ENCODE measurements at regions not wholly inside any gene's neighbourhood (a gene's known extent, or its start where the extent isn't known, plus 50 kb on each side); places are given as distances from the start of the nearest gene placed in this dataset.

DNA sequence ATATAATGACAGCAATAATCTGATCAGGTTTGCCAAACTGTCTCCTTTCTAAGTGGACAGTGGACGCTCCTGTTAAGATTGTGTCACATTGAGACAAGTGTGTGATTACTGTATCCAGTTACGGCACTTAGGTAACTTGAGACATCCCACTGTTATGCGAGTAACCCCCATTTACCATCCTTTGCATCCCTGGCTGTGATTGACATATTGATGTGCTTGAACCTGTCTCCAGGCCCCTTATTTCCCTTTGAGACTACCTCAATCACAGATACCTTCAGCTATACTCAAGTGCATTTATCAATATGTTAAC, 785.2 kb downstream of the NR2F2 start:
- Histone ChIP-seq H3K79me2 (ENCODE audit: control insufficient read depth, insufficient read depth, low read length) (no peaks in the 10 kb centered on the region), H3K27ac (ENCODE audit: insufficient read depth, low read length) (no peak overlapping the region), H3K4me1 (ENCODE audit: control insufficient read depth, extremely low read depth, insufficient read depth, low read length) (no peaks in the 10 kb centered on the region), H3K9ac (ENCODE audit: insufficient read depth, low read length) (no peak overlapping the region), H3K9me3 (ENCODE audit: control insufficient read depth, insufficient read depth, low read depth, low read length) (no peaks in the 10 kb centered on the region), H3K4me2 (ENCODE audit: extremely low read depth, insufficient read depth, low read length) (no peak overlapping the region), H3K27me3 (ENCODE audit: control insufficient read depth, insufficient read depth, low read length) (no peaks in the 10 kb centered on the region), H3K36me3 (ENCODE audit: control insufficient read depth, insufficient read depth, low read length) (no peaks in the 10 kb centered on the region), H2AFZ (ENCODE audit: low read length) (no peak overlapping the region), H4K20me1 (ENCODE audit: control insufficient read depth, extremely low read depth, insufficient read depth, low read length) (no peaks in the 10 kb centered on the region), H3K4me3 (replicated peaks in 1 of 4; ENCODE audit: control extremely low read depth in 1 of 4, insufficient read depth in 1 of 4, low read depth in 3 of 4, low read length in 4 of 4) (no peak overlapping the region)
- TF ChIP-seq EZH2 (IDR thresholded peaks at IDR 0.05; ENCODE audit: low read length, missing control alignments) = no peak
- TF ChIP-seq, protein P1, sequence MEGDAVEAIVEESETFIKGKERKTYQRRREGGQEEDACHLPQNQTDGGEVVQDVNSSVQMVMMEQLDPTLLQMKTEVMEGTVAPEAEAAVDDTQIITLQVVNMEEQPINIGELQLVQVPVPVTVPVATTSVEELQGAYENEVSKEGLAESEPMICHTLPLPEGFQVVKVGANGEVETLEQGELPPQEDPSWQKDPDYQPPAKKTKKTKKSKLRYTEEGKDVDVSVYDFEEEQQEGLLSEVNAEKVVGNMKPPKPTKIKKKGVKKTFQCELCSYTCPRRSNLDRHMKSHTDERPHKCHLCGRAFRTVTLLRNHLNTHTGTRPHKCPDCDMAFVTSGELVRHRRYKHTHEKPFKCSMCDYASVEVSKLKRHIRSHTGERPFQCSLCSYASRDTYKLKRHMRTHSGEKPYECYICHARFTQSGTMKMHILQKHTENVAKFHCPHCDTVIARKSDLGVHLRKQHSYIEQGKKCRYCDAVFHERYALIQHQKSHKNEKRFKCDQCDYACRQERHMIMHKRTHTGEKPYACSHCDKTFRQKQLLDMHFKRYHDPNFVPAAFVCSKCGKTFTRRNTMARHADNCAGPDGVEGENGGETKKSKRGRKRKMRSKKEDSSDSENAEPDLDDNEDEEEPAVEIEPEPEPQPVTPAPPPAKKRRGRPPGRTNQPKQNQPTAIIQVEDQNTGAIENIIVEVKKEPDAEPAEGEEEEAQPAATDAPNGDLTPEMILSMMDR (conservative IDR thresholded peaks at IDR 0.05 in 1 of 2, IDR thresholded peaks at IDR 0.05 in 1 of 2; ENCODE audit: low read depth in 1 of 2, low read length in 2 of 2) = no peak
- DNase-seq (ENCODE audit: low read depth in 2 of 2) = no peak

DNA sequence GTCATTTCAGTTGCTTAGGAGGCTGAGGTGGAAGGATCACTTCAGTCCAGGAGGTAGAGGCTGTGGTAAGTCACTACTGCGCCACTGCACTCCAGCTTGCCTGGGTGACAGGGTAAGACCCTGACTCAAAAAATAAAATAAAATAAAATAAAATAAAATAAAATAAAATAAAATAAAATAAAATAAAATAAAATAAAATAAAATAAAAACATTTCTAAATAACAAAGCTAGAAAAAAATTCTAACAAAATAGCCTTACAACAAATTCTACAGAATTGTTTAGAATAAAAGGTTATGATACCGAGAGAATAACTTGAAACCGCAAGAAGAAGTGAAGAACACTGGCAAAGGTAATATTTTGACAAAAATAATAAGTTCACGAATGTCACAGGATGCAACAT, 794.3 kb downstream of the NR2F2 start:
- no peak for DNase-seq (ENCODE audit: low read depth in 2 of 2)
- Histone ChIP-seq H3K9me3 (ENCODE audit: control insufficient read depth, insufficient read depth, low read depth, low read length) (no peaks in the 10 kb centered on the region), H2AFZ (ENCODE audit: low read length) (no peak overlapping the region), H3K4me2 (ENCODE audit: extremely low read depth, insufficient read depth, low read length) (no peak overlapping the region), H3K4me1 (ENCODE audit: control insufficient read depth, extremely low read depth, insufficient read depth, low read length) (no peaks in the 10 kb centered on the region), H3K27me3 (ENCODE audit: control insufficient read depth, insufficient read depth, low read length) (no peaks in the 10 kb centered on the region), H3K36me3 (ENCODE audit: control insufficient read depth, insufficient read depth, low read length) (no peaks in the 10 kb centered on the region), H3K27ac (ENCODE audit: insufficient read depth, low read length) (no peak overlapping the region), H3K9ac (ENCODE audit: insufficient read depth, low read length) (no peak overlapping the region), H3K4me3 (replicated peaks in 1 of 4; ENCODE audit: control extremely low read depth in 1 of 4, insufficient read depth in 1 of 4, low read depth in 3 of 4, low read length in 4 of 4) (no peak overlapping the region), H3K79me2 (ENCODE audit: control insufficient read depth, insufficient read depth, low read length) (no peaks in the 10 kb centered on the region), H4K20me1 (ENCODE audit: control insufficient read depth, extremely low read depth, insufficient read depth, low read length) (no peaks in the 10 kb centered on the region)
- TF ChIP-seq, protein P1 (conservative IDR thresholded peaks at IDR 0.05 in 1 of 2, IDR thresholded peaks at IDR 0.05 in 1 of 2; ENCODE audit: low read depth in 1 of 2, low read length in 2 of 2) = no peak
- TF ChIP-seq EZH2 (IDR thresholded peaks at IDR 0.05; ENCODE audit: low read length, missing control alignments) = no peak

DNA sequence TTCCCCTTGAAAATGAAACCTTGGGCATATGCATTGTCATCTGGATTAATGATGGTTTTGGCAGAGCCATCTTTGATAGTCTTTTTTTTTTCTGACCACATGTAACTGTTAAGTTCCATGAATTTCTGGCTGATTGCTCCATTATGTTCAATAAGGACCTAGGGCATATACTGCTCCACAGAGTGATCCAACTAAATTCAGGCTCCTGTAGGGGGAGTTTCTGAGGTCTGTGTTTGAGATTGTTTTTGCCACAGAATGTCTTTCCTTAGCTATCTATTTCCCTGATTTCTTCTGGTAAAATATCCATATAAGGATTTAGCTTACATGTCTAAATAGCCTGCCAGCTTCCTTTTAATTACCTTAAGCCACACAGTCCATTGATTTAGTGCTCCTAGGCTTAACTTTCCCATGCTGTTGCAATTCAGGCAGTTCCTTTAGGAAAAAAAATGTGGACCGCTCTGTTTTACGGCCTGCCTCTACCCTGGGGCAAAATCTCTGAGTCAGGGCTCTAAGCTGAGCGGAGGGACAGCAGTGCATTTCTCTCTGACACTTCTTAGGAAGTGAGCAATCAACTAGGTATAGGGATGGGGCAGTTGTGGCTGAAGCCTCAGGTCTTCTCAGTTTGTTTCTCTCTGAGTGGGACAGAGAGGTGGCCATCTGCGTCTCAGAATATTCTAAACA, 796.2 kb downstream of the NR2F2 start:
- Histone ChIP-seq H4K20me1 (ENCODE audit: control insufficient read depth, extremely low read depth, insufficient read depth, low read length) (no peaks in the 10 kb centered on the region), H3K9me3 (ENCODE audit: control insufficient read depth, insufficient read depth, low read depth, low read length) (no peaks in the 10 kb centered on the region), H3K79me2 (ENCODE audit: control insufficient read depth, insufficient read depth, low read length) (no peaks in the 10 kb centered on the region), H3K27ac (ENCODE audit: insufficient read depth, low read length) (no peak overlapping the region), H3K36me3 (ENCODE audit: control insufficient read depth, insufficient read depth, low read length) (no peaks in the 10 kb centered on the region), H3K9ac (ENCODE audit: insufficient read depth, low read length) (no peak overlapping the region), H3K27me3 (ENCODE audit: control insufficient read depth, insufficient read depth, low read length) (no peaks in the 10 kb centered on the region), H3K4me3 (replicated peaks in 1 of 4; ENCODE audit: control extremely low read depth in 1 of 4, insufficient read depth in 1 of 4, low read depth in 3 of 4, low read length in 4 of 4) (no peak overlapping the region), H3K4me1 (ENCODE audit: control insufficient read depth, extremely low read depth, insufficient read depth, low read length) (no peaks in the 10 kb centered on the region), H3K4me2 (ENCODE audit: extremely low read depth, insufficient read depth, low read length) (no peak overlapping the region), H2AFZ (ENCODE audit: low read length) (no peak overlapping the region)
- DNase-seq (ENCODE audit: low read depth in 2 of 2) = no peak
- TF ChIP-seq EZH2 (IDR thresholded peaks at IDR 0.05; ENCODE audit: low read length, missing control alignments) = no peak
- TF ChIP-seq, protein P1 (conservative IDR thresholded peaks at IDR 0.05 in 1 of 2, IDR thresholded peaks at IDR 0.05 in 1 of 2; ENCODE audit: low read depth in 1 of 2, low read length in 2 of 2) = no peak

Measured in fibroblast of lung (primary cell).